GM10248 (cell line): ENCODE measurements at regions not wholly inside any gene's neighbourhood (a gene's known extent, or its start where the extent isn't known, plus 50 kb on each side); places are given as distances from the start of the nearest gene placed in this dataset.

Experiments
- CTCF ChIA-PET: fragments of 300-600 bp; sonication (Branson Sonifier 250); formaldehyde crosslinking; extraction: SDS; loops from one replicate; lab custom pipeline; 2021; ENCODE audit warnings: antibody characterized with exemption; lab: Yijun Ruan, JAX
- POLR2A ChIA-PET: fragments of 350-650 bp; sonication (Branson Sonifier 250); formaldehyde crosslinking; extraction: SDS; loops from one replicate; lab custom pipeline; 2020; ENCODE audit warnings: antibody characterized with exemption; lab: Yijun Ruan, JAX
- DNase-seq: peaks from one replicate; pipeline ENCODE4 v3.0.0; 2012; ENCODE audit errors: extremely low spot score
- TF ChIP-seq, protein P1 (sequence below): IDR thresholded peaks from 2 replicates; pipeline ENCODE4 v1.5.1; 2012; ENCODE audit warnings: mild to moderate bottlenecking, low read depth; ENCODE audit errors: extremely low read depth, missing control alignments, control extremely low read depth

- TF ChIP-seq, protein P1, sequence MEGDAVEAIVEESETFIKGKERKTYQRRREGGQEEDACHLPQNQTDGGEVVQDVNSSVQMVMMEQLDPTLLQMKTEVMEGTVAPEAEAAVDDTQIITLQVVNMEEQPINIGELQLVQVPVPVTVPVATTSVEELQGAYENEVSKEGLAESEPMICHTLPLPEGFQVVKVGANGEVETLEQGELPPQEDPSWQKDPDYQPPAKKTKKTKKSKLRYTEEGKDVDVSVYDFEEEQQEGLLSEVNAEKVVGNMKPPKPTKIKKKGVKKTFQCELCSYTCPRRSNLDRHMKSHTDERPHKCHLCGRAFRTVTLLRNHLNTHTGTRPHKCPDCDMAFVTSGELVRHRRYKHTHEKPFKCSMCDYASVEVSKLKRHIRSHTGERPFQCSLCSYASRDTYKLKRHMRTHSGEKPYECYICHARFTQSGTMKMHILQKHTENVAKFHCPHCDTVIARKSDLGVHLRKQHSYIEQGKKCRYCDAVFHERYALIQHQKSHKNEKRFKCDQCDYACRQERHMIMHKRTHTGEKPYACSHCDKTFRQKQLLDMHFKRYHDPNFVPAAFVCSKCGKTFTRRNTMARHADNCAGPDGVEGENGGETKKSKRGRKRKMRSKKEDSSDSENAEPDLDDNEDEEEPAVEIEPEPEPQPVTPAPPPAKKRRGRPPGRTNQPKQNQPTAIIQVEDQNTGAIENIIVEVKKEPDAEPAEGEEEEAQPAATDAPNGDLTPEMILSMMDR = no peak
- POLR2A ChIA-PET = no interaction called here
- DNase-seq = no peak
- CTCF ChIA-PET = no interaction called here
These were observed 172.7 kb upstream of the HCCS start for GRCh38 chrX:10938365-10938923.

DNA sequence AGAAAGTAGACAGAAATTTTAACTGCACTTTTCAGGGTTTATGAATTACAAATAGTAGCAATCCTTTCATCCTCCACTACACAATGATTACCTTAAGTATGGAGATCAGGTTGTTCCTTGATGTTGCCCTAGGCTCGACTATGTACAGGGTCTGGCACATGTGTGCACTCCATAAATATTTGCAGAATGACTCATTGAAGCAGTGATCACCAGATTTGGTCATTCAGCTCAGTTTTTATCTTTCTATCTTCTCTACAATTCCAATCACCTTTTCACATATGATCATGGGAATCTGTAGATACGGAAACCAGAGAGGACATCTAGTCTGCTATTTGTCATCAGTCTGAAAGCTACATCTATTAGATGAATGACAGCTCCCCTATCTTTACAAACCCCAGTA lies 171.7 kb upstream of the HCCS start:
- DNase-seq = no peak
- TF ChIP-seq, protein P1 = no peak
- POLR2A ChIA-PET = no interaction called here
- CTCF ChIA-PET = no interaction called here

DNA sequence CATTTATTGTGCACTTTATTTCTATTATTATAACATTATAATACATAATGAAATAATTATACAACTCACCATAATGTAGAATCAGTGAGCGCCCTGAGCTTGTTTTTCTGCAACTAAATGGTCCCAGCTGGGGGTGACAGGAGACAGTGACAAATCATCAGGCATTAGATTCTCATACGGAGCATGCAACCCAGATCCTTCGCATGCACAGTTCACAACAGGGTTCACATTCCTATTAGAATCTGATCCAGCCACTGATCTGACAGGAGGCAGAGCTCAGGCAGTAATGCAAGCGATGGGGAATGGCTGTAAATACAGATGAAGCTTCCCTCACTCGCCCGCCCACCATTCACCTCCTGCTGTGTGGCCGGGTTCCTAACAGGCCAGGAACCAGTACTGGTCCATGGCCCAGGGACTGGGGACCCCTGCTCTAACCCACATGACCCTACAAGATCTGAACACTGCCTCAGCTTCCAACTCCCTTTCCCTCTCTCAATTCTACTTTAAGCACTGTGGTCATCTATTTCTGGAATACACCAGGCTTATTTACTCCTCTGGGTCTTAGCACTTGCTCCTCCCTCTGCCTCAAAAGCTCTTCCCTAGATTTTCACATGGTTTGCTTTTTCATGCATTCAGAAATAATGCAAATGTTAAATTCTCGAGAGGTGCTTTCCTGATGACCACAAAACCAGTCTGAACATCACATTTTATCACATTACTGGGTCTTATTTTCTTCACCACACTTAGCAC lies 166.8 kb upstream of the HCCS start:
- ChIA-PET CTCF (no interaction called here), POLR2A (no interaction called here)
- no peak for DNase-seq
- TF ChIP-seq, protein P1 = no peak

DNA sequence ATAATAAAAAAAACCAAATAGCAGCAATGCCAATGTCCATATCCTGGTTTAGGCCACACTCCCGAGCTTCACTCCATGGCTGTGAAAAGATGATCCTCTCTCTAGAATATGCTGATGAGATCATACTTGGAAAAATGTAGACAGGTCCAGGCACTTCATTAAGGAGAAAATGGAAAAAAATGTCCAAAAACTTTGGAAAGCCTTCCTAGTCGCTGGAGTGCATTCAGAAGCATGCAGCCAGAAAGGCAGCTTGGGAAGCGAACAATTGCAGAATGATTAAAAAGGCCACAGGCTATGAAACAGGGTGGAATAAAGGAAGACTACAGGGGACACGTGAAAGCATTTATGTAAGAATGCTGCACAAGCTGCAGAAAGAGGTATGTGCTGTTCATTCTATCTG lies 165.6 kb upstream of the HCCS start:
- TF ChIP-seq, protein P1 = no peak
- ChIA-PET POLR2A (no interaction called here), CTCF (no interaction called here)
- DNase-seq = no peak

GRCh38 chrX:10949541-10949940 lies 161.6 kb upstream of the HCCS start:
- ChIA-PET POLR2A (no interaction called here), CTCF (no interaction called here)
- TF ChIP-seq, protein P1 = no peak
- DNase-seq = no peak

GRCh38 chrX:10952619-10953018 lies 158.5 kb upstream of the HCCS start:
- DNase-seq = no peak
- TF ChIP-seq, protein P1 = no peak
- ChIA-PET CTCF (no interaction called here), POLR2A (no interaction called here)
